Lung (tissue), 11 donors: ENCODE measurements at regions not wholly inside any gene's neighbourhood (a gene's known extent, or its start where the extent isn't known, plus 50 kb on each side); places are given as distances from the start of the nearest gene placed in this dataset.

Experiments used
- ATAC-seq: fragments of 200-7000 bp; cut with Tn5 transposase; one replicate; pipeline ENCODE4 v1.9.1; 2020; ENCODE audit warnings: moderate number of reproducible peaks; ENCODE audit not compliant: insufficient read depth, low FRiP score
- DNase-seq, 3 donors: peaks; one replicate each; pipeline ENCODE4 v3.0.0-alpha.2; 2013 to 2017
- H3K27ac ChIP-seq, 2 donors: one replicate each; pipeline ENCODE4 v1.5.1; 2013; ENCODE audit warnings: mild to moderate bottlenecking in 2 of 2, moderate library complexity in 2 of 2, control low read depth in 1 of 2, inconsistent platforms in 1 of 2, low read depth in 1 of 2, low read length in 1 of 2
- H3K27me3 ChIP-seq, 3 donors: one replicate each; pipeline ENCODE4 v1.5.1; 2013; ENCODE audit warnings: low read length in 2 of 3; ENCODE audit not compliant: control insufficient read depth in 3 of 3, insufficient read depth in 3 of 3
- H3K36me3 ChIP-seq, 4 donors: one replicate each; pipeline ENCODE4 v1.5.1; 2013; ENCODE audit warnings: low read length in 4 of 4, mild to moderate bottlenecking in 1 of 4, moderate library complexity in 1 of 4; ENCODE audit not compliant: control insufficient read depth in 4 of 4, insufficient read depth in 4 of 4
- H3K4me1 ChIP-seq, 5 donors: one replicate each; pipeline ENCODE4 v1.5.1; 2013; ENCODE audit warnings: low read length in 5 of 5, mild to moderate bottlenecking in 2 of 5, moderate library complexity in 1 of 5; ENCODE audit not compliant: control insufficient read depth in 5 of 5, insufficient read depth in 5 of 5
- H3K4me3 ChIP-seq: one replicate; pipeline ENCODE4 v1.5.1; 2013; ENCODE audit warnings: mild to moderate bottlenecking, control low read depth, moderate library complexity
- H3K9ac ChIP-seq, 2 donors: one replicate each; pipeline ENCODE4 v1.5.1; 2013; ENCODE audit warnings: low read length in 2 of 2, control low read depth in 1 of 2; ENCODE audit not compliant: insufficient read depth in 1 of 2
- H3K9me3 ChIP-seq, 4 donors: one replicate each; pipeline ENCODE4 v1.5.1; 2013; ENCODE audit warnings: low read length in 3 of 4, mild to moderate bottlenecking in 1 of 4, moderate library complexity in 1 of 4; ENCODE audit not compliant: control insufficient read depth in 4 of 4, insufficient read depth in 3 of 4
- CTCF ChIP-seq: IDR thresholded peaks from 2 replicates; pipeline ENCODE4 v1.5.1; 2012; ENCODE audit warnings: mild to moderate bottlenecking; ENCODE audit errors: control extremely low read depth, extremely low read depth
- WGBS, 2 donors: extraction: QIAGEN DNeasy Blood & Tissue Kit; methylation state at CpG; one replicate each; pipeline ENCODE4 v1.1.7; 2013; 5-methylcytosine and 5-hydroxymethylcytosine counted together
- donor health status: control.
- donor health status: control.
- donor health status: Bipolar disorder and iron deficiency.
- donor health status: healthy.
- donor health status: DM: yes; HTN: yes; CAD: no.

GRCh38 chr4:144442713-144443112, 203.2 kb upstream of the HHIP start:
- no peak for TF ChIP-seq CTCF
- Histone ChIP-seq H3K27me3 (no peaks in the 10 kb centered on the region), H3K36me3 (no peaks in the 10 kb centered on the region), H3K9me3 (peaks cover 0 to 2% (median 0%) of the 10 kb centered on the region in 4 donors), H3K27ac (no peak overlapping the region), H3K9ac (no peak overlapping the region), H3K4me3 (no peak overlapping the region), H3K4me1 (no peaks in the 10 kb centered on the region)
- WGBS, 2 donors: 75 to 78% methylated on average over 3 of the region's 3 CpGs
- no peak for ATAC-seq
- no peak for DNase-seq

GRCh38 chr4:144449611-144450010, 196.3 kb upstream of the HHIP start:
- Histone ChIP-seq H3K9ac (no peak overlapping the region), H3K27me3 (no peaks in the 10 kb centered on the region), H3K9me3 (no peaks in the 10 kb centered on the region), H3K4me1 (peaks cover 0 to 31% (median 0%) of the 10 kb centered on the region in 5 donors), H3K27ac (no peak overlapping the region), H3K4me3 (no peak overlapping the region), H3K36me3 (no peaks in the 10 kb centered on the region)
- DNase-seq (peak in 2 of 3 donors; percentile 9 to 35), ATAC-seq (peak; percentile 27)
- 77% methylated on average over 10 of the region's 10 CpGs for WGBS, 2 donors
- no peak for TF ChIP-seq CTCF

GRCh38 chr4:144450526-144450925, 195.4 kb upstream of the HHIP start:
- Histone ChIP-seq H3K4me3 (no peak overlapping the region), H3K4me1 (peaks cover 0 to 31% (median 0%) of the 10 kb centered on the region in 5 donors), H3K27ac (no peak overlapping the region), H3K27me3 (no peaks in the 10 kb centered on the region), H3K9me3 (no peaks in the 10 kb centered on the region), H3K9ac (no peak overlapping the region), H3K36me3 (no peaks in the 10 kb centered on the region)
- TF ChIP-seq CTCF: no peak
- DNase-seq (peak in 1 of 3 donors; percentile 5), ATAC-seq (no peak)
- 75 to 90% methylated on average over 2 of the region's 2 CpGs for WGBS, 2 donors

- H3K36me3 ChIP-seq: no peaks in the 10 kb centered on the region
- no peak for TF ChIP-seq CTCF
- H3K4me1 ChIP-seq: peaks cover 0 to 31% (median 0%) of the 10 kb centered on the region in 5 donors
- H3K9me3 ChIP-seq: no peaks in the 10 kb centered on the region
- no peak overlapping the region for H3K27ac ChIP-seq
- no peak for ATAC-seq
- no peak overlapping the region for H3K4me3 ChIP-seq
- WGBS, 2 donors: 42 to 43% methylated on average over 3 of the region's 3 CpGs
- H3K9ac ChIP-seq: no peak overlapping the region
- no peaks in the 10 kb centered on the region for H3K27me3 ChIP-seq
- peak; percentile 73 to 97 (median 97) for DNase-seq
Observed at GRCh38 chr4:144451766-144452450, 194.0 kb upstream of the HHIP start.
